HG03575 (cell line): ENCODE measurements at regions not wholly inside any gene's neighbourhood (a gene's known extent, or its start where the extent isn't known, plus 50 kb on each side); places are given as distances from the start of the nearest gene placed in this dataset.

Source experiments
- ATAC-seq: cut with Tn5 transposase; IDR thresholded peaks from one replicate; pipeline ENCODE4 v1.9.1; 2021; ENCODE audit not compliant: unreplicated experiment, insufficient number of reproducible peaks, low FRiP score; ENCODE audit errors: extremely low read depth

DNA sequence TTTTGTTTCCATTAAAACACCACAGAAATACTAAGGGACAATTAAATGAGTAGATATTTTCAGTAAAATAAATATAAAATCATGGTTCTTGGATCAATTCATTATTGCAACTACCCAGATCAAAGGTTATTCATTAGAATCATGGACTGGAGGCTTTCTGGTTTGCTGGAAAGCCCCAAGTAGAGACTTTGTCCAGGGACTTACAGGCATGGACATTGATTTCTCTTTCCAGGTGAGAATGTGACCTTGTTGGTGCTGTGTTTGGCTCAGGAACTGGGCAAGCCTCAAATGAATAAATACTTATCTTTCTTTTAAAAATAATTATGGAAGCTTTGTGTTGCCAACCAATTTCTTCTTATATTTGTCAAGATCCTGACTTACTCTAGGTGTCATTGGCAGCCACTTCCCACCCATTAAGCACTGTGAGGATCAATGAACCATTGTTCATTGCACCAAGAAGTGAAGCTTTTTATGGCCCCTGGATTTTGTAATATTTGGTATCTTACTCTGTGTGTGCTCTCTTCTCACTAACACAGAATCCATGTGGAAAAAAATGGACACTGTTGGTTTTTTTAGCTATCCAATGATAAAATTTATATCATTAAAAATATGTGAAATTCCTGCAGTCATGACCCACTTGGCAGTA is 205.8 kb upstream of the NRXN1 start:
- no peak for ATAC-seq

GRCh38 chr2:51232027-51232426 is 200.1 kb upstream of the NRXN1 start:
- no peak for ATAC-seq

- ATAC-seq: no peak
These were observed 199.1 kb upstream of the NRXN1 start for GRCh38 chr2:51231071-51231470.

GRCh38 chr2:51225377-51225776 is 193.4 kb upstream of the NRXN1 start:
- no peak for ATAC-seq

DNA sequence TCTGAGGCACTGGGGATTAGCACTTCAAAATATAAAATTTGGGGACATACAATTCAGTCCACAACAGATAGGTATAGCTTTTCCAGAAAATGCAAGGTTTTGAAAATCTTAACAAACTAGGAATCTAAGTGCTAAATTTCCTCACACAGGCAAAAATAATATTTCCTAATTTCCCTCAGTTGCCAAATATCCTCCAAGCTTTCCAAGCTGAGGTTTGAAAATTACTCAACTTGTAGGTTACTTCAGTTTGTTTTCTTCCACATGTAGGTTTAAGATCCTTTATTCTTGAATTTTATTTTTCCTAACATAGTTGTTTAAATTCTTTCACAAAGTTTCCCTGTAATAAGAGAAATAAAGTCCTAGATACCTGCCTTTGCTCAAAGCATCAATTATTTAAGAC is 192.9 kb upstream of the NRXN1 start:
- ATAC-seq: no peak

GRCh38 chr2:51222106-51222505 is 190.2 kb upstream of the NRXN1 start:
- no peak for ATAC-seq

GRCh38 chr2:51220606-51221005 is 188.7 kb upstream of the NRXN1 start:
- no peak for ATAC-seq

DNA sequence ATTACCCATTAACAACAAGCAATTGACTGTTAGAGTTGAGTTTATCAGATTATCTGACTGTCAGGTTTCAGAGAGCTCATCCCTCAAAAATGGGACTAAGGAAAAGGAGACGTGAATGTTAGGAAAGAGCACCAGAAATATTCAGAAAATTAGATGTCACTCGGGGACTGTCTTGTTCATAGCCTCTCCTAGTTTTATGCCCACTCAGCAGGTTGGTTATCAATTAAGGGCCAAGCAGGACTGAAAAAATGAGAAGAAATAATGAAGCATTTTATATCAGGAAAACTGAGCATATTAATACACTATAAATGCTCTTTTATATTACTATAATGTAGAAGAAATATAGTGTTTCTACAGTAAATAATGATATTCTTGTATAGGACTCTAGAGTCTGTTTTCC is 188.1 kb upstream of the NRXN1 start:
- no peak for ATAC-seq

DNA sequence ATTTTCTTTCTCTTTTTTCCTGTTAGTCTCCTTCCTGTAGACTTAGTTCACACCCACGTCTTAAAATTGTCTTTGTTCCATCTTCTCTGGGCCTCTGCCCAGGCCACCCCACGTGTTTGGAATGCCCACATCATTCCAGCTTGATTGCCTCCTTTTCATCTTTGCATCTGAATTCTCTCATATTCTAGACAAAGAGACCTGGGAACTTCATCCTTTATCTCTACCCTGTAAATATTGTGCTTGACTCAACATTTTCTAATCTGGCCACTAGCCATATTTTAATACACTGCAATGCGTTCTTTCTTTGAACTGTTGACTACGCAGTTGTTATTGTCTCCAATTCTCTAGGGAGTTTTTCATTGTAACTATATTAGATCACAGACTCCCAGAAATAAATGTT is 187.5 kb upstream of the NRXN1 start:
- no peak for ATAC-seq

- ATAC-seq: no peak
These were observed 186.1 kb upstream of the NRXN1 start for GRCh38 chr2:51218047-51218446.

DNA sequence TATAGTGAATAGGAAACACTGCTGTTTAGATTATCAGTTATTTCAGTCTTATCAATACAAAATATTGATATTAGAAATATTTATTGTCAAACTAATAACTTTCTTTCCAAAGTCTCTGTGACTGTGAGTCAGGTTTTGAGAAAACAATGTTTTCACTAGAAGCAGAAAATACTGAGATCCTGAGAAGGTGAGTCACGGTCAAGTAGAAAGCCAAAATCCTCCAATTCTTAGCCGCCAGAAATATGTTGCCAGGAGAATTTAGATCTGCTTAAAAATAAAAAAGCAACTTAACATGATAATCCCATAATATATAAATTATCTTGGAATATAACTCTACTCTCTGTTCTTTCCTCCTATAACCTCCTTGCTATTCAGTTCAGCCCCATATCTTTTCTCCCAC is 181.9 kb upstream of the NRXN1 start:
- no peak for ATAC-seq

DNA sequence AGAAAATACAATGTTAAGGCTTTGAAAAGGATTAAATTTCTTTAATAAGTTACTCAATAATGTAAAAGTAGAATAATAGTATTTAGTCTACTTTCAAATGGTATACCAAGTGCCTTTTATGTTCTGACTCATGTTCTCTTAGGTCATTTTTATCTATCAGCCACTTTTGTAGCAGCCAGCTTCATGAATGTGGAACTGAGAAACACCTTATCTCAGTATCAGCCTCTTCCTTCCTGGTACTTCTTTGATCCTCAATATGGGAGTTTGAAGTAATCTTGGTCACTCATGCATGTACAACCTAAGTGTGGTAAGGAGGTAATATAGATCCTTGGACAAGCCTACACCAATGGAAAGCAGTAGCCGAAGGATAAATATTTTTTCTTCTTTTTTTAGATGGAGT is 180.4 kb upstream of the NRXN1 start:
- no peak for ATAC-seq

- no peak for ATAC-seq
These were observed 176.6 kb upstream of the NRXN1 start for GRCh38 chr2:51208521-51208920.

GRCh38 chr2:51201295-51201694 is 169.4 kb upstream of the NRXN1 start:
- no peak for ATAC-seq

GRCh38 chr2:51194656-51195055 is 162.7 kb upstream of the NRXN1 start:
- ATAC-seq: no peak

GRCh38 chr2:51170273-51170672 is 138.3 kb upstream of the NRXN1 start:
- ATAC-seq: no peak

DNA sequence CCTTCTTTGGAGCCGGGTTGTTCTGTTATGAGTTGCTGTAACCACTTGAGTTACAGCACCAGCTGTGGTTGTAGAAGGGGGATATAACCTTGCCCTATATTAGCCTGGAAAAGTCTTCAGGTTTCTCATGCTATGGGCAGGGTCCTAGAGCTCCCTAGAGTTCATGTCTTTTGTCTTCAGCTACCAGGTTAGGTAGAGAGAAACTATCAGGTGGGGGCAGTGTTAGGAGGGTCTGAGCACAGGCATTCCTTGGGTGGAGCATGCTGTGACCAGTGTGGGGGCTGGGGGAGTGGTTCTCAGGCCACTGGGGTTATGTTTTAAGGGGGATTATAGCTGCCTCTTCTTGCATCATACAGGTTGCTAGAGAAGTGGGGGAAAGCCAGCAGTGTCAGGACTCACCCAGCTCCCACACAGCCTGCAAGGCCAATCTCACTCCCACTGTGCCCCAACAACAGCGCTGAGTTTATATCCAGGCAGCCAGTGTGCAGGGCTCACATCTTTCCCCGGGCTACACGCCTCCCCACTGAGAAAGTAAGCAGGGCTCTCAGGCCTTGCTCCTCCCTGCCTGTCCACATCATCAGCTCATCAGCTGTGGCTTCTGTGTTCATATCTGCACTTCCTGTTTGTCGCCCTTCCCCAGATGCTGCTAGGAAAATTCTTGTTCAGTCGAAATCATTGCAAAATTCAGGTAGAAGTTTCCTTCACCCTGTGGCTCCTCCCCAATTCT is 133.8 kb upstream of the NRXN1 start:
- ATAC-seq: no peak

DNA sequence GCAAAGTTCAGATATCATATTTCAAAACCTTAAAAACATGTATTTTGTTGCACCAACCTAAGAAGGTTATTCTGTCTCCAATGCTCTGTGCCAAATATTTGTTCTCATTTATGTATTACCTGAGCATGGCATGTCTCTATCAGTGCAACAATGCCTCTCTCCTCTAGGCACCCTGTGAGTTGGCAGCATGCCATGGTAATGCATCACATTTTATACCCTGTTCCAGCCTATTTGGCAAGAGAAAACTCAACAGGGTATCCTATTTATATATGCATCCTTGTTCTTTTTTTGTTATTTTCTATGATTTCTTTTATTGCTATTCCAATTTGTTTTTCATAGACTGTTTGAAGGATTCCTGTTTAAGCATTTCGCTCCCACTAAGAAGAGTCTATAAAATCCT is 126.3 kb upstream of the NRXN1 start:
- no peak for ATAC-seq

DNA sequence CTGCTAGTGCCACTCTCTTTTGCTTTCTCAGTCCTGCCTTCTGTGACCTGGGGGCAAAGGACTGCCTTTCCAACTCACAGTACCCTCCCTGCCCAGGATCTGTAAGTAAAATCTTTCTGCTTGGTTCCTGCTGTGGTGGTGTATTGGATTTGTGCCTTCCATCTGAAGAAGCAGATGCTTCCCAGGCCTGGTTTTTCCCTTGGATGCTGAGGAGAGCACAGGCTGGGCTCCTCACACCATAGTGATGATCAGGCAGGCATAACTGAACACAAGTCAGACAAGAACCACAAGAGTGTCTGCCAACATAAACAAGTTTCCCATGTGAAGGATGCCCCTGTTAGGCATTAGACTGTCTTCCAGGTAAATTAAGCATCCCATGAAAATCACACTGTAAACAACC is 121.3 kb upstream of the NRXN1 start:
- no peak for ATAC-seq

GRCh38 chr2:51151490-51152140 is 119.7 kb upstream of the NRXN1 start:
- no peak for ATAC-seq
